Endothelial cell of umbilical vein (primary cell): ENCODE measurements at regions not wholly inside any gene's neighbourhood (a gene's known extent, or its start where the extent isn't known, plus 50 kb on each side); places are given as distances from the start of the nearest gene placed in this dataset.

ENCODE experiments used
- CTCF ChIP-seq, 2 donors: IDR thresholded peaks; 1 replicate in 1 of 2; 2 replicates in 1 of 2; pipeline ENCODE4 v1.5.1; 2011; ENCODE audit warnings: low read length in 2 of 2, mild to moderate bottlenecking in 2 of 2, moderate library complexity in 2 of 2, control low read depth in 1 of 2, inconsistent platforms in 1 of 2, low read depth in 1 of 2; ENCODE audit not compliant: insufficient read depth in 1 of 2; ENCODE audit errors: extremely low read depth in 1 of 2
- EZH2 ChIP-seq: IDR thresholded peaks from 2 replicates; pipeline ENCODE4 v1.6.1; 2012; ENCODE audit warnings: borderline replicate concordance, low read depth, mild to moderate bottlenecking, moderate library complexity, low read length, inconsistent platforms; ENCODE audit not compliant: severe bottlenecking
- FOS ChIP-seq: IDR thresholded peaks from 2 replicates; pipeline ENCODE4 v1.6.1; 2011; ENCODE audit warnings: mild to moderate bottlenecking, low read length, moderate library complexity, borderline replicate concordance; ENCODE audit not compliant: insufficient read depth
- JUN ChIP-seq: IDR thresholded peaks from 2 replicates; pipeline ENCODE4 v1.6.1; 2011; ENCODE audit warnings: borderline replicate concordance, low read depth; ENCODE audit not compliant: insufficient read length, insufficient read depth
- MAX ChIP-seq: IDR thresholded peaks from 2 replicates; pipeline ENCODE4 v1.6.1; 2011; ENCODE audit not compliant: insufficient read depth, insufficient read length
- POLR2A ChIP-seq: IDR thresholded peaks from 2 replicates; pipeline ENCODE4 v1.6.1; 2012; ENCODE audit warnings: low read depth, mild to moderate bottlenecking, control low read depth, low read length
- POLR2AphosphoS5 ChIP-seq: IDR thresholded peaks from 2 replicates; pipeline ENCODE4 v1.6.1; 2012; ENCODE audit warnings: low read depth, mild to moderate bottlenecking, control low read depth, low read length, moderate library complexity; ENCODE audit not compliant: insufficient read depth

- TF ChIP-seq CTCF (IDR thresholded peaks at IDR 0.05; ENCODE audit: extremely low read depth in 1 of 2, insufficient read depth in 1 of 2, low read depth in 1 of 2, low read length in 2 of 2) (no peak), POLR2A (no peak), POLR2AphosphoS5 (no peak), EZH2 (no peak), FOS (no peak), JUN (no peak), MAX (no peak)
These were observed 155.6 kb downstream of the SAMD5 start for GRCh38 chr6:147664092-147664491.
